K562 (cell line): ENCODE measurements at regions not wholly inside any gene's neighbourhood (a gene's known extent, or its start where the extent isn't known, plus 50 kb on each side); places are given as distances from the start of the nearest gene placed in this dataset.

ENCODE experiments used
- ATAC-seq: fragments of 200-7000 bp; cut with Tn5 transposase; 3 replicates; pipeline ENCODE4 v1.9.1; 2020; ENCODE audit warnings: moderate library complexity
- BruUV-seq: library from RNA; stranded (reverse); fragments of 400-500 nt; replicated peaks from 2 replicates; lab custom pipeline; 2021; lab: Mats Ljungman, UMichigan
- CTCF ChIA-PET: fragments of 300-600 bp; formaldehyde crosslinking; extraction: SDS; loops from one replicate; lab custom pipeline; 2021; ENCODE audit warnings: low intra/inter-chr PET ratio; lab: Yijun Ruan, JAX
- POLR2A ChIA-PET: fragments of 300-600, 350-650 bp; sonication (Branson Sonifier 250); formaldehyde crosslinking; extraction: SDS; loops from one replicate; lab custom pipeline; 2021; ENCODE audit warnings: antibody characterized with exemption, inconsistent platforms; lab: Yijun Ruan, JAX
- DNase-seq, 4 experiments: peaks; one replicate each; pipeline versions ENCODE4 v3.0.0 to v3.0.0-alpha.2; 2011 to 2018; ENCODE audit warnings: low spot score in 3 of 4, mixed read lengths in 3 of 4; ENCODE audit errors: extremely low read depth in 1 of 4
- FAIRE-seq: peaks from 2 replicates; lab custom pipeline; 2011; peaks lifted over from hg19 to GRCh38; lab: Jason Lieb, UNC
- H2AFZ ChIP-seq: 2 replicates; pipeline ENCODE4 v1.6.0; 2011; ENCODE audit warnings: low read depth, low read length, control low read depth, inconsistent platforms
- H3K27ac ChIP-seq: fragments of 200-600 bp; 3 replicates; pipeline ENCODE4 v1.8.0; 2011; ENCODE audit warnings: low read depth, mild to moderate bottlenecking, control low read depth, inconsistent platforms, low read length, moderate library complexity, mixed read lengths; ENCODE audit errors: extremely low read depth
- H3K27me3 ChIP-seq, 2 experiments: fragments of 300-600 bp in 1 of 2; 2 replicates in 1 of 2; 3 replicates in 1 of 2; pipeline versions ENCODE4 v1.6.0 to v1.8.0; 2011; ENCODE audit warnings: inconsistent platforms in 2 of 2, low read length in 2 of 2, mild to moderate bottlenecking in 1 of 2, mixed read lengths in 1 of 2, moderate library complexity in 1 of 2; ENCODE audit not compliant: control insufficient read depth in 2 of 2, insufficient read depth in 2 of 2
- H3K36me3 ChIP-seq: fragments of 300-600 bp; 3 replicates; pipeline ENCODE4 v1.8.0; 2011; ENCODE audit warnings: mild to moderate bottlenecking, low read length, inconsistent platforms; ENCODE audit not compliant: control insufficient read depth, insufficient read depth
- H3K4me1 ChIP-seq, 2 experiments: fragments of 200-600 bp in 1 of 2; replicated peaks in 1 of 2; 2 replicates in 1 of 2; 3 replicates in 1 of 2; pipeline versions ENCODE4 v1.5.1 to v1.8.0; 2011; ENCODE audit warnings: inconsistent platforms in 2 of 2, low read length in 2 of 2, mild to moderate bottlenecking in 1 of 2, mixed read lengths in 1 of 2, moderate library complexity in 1 of 2; ENCODE audit not compliant: control insufficient read depth in 2 of 2, insufficient read depth in 2 of 2
- H3K4me2 ChIP-seq: 2 replicates; pipeline ENCODE4 v1.6.1; 2011; ENCODE audit warnings: low read length, control low read depth, inconsistent platforms, mixed read lengths; ENCODE audit not compliant: insufficient read depth
- H3K4me3 ChIP-seq: fragments of 200-600 bp; sonication (generic), shearing (Covaris generic); 2 replicates; pipeline ENCODE4 v1.5.1; 2016; ENCODE audit warnings: control low read depth, inconsistent platforms
- H3K79me2 ChIP-seq: fragments of 200-600 bp; 3 replicates; pipeline ENCODE4 v1.8.0; 2011; ENCODE audit warnings: low read length, inconsistent platforms; ENCODE audit not compliant: control insufficient read depth, insufficient read depth
- H3K9ac ChIP-seq, 2 experiments: 2 replicates each; pipeline versions ENCODE4 v1.6.0 to v1.6.1; 2011; ENCODE audit warnings: low read depth in 2 of 2, low read length in 2 of 2, control low read depth in 1 of 2, inconsistent platforms in 1 of 2, mild to moderate bottlenecking in 1 of 2, mixed read lengths in 1 of 2; ENCODE audit not compliant: insufficient read depth in 1 of 2
- H3K9me1 ChIP-seq: one replicate; pipeline ENCODE4 v1.6.0; 2011; ENCODE audit warnings: inconsistent platforms, mild to moderate bottlenecking, low read length, moderate library complexity; ENCODE audit not compliant: control insufficient read depth, insufficient read depth
- H3K9me3 ChIP-seq: replicated peaks from 2 replicates; pipeline ENCODE4 v1.5.1; 2011; ENCODE audit warnings: low read depth, low read length, inconsistent platforms; ENCODE audit not compliant: control insufficient read depth, insufficient read depth
- H4K20me1 ChIP-seq: replicated peaks from 2 replicates; pipeline ENCODE4 v1.6.1; 2011; ENCODE audit warnings: low read length, inconsistent platforms, mixed read lengths; ENCODE audit not compliant: control insufficient read depth, insufficient read depth
- CBX2 ChIP-seq: fragments of 200-600 bp; sonication (generic); IDR thresholded peaks from one replicate; pipeline ENCODE4 v1.6.1; 2012; ENCODE audit warnings: mild to moderate bottlenecking, low read length, inconsistent platforms; ENCODE audit not compliant: insufficient read depth, poor library complexity, severe bottlenecking
- CBX8 ChIP-seq: fragments of 200-600 bp; sonication (generic); IDR thresholded peaks from 2 replicates; pipeline ENCODE4 v1.6.1; 2012; ENCODE audit warnings: borderline replicate concordance, mixed run types, low read depth, mild to moderate bottlenecking, moderate library complexity, mixed read lengths, low read length, control low read depth, inconsistent platforms; ENCODE audit not compliant: poor library complexity, severe bottlenecking; ENCODE audit errors: extremely low read depth
- CREBBP ChIP-seq: IDR thresholded peaks from one replicate; pipeline ENCODE4 v1.6.1; 2012; ENCODE audit warnings: low read depth, mild to moderate bottlenecking, control low read depth, inconsistent platforms, low read length
- DMBX1 ChIP-seq: fragments of 250-450 bp; sonication (Bioruptor Pico); IDR thresholded peaks from 2 replicates; pipeline ENCODE4 v1.8.0; 2022; ENCODE audit warnings: inconsistent platforms, mild to moderate bottlenecking, moderate library complexity, borderline replicate concordance
- EHMT2 ChIP-seq: fragments of 450-650 bp; IDR thresholded peaks from 2 replicates; pipeline ENCODE4 v1.6.1; 2018; ENCODE audit warnings: antibody characterized with exemption
- HDAC2 ChIP-seq: fragments of 450-650 bp; IDR thresholded peaks from 2 replicates; pipeline ENCODE4 v1.6.1; 2016; ENCODE audit warnings: mild to moderate bottlenecking
- KDM2B ChIP-seq: fragments of 250-450 bp; sonication (Bioruptor Pico); IDR thresholded peaks from 2 replicates; pipeline ENCODE4 v1.8.0; 2021; ENCODE audit warnings: mild to moderate bottlenecking, moderate library complexity
- MAFF ChIP-seq: IDR thresholded peaks from 2 replicates; pipeline ENCODE4 v1.6.1; 2012; ENCODE audit warnings: low read length, improper control_type of control experiment
- PHF20 ChIP-seq: fragments of 450-650 bp; IDR thresholded peaks from 2 replicates; pipeline ENCODE4 v1.6.1; 2018; ENCODE audit not compliant: partially characterized antibody
- SIN3A ChIP-seq, 2 experiments: fragments of 150-350 bp in 1 of 2; IDR thresholded peaks; 2 replicates each; pipeline ENCODE4 v1.6.1; 2011 to 2016; ENCODE audit warnings: borderline replicate concordance in 2 of 2, low read depth in 2 of 2, low read length in 2 of 2, mild to moderate bottlenecking in 2 of 2, moderate library complexity in 2 of 2; ENCODE audit not compliant: control insufficient read depth in 1 of 2
- SNIP1 ChIP-seq: fragments of 450-650 bp; IDR thresholded peaks from 2 replicates; pipeline ENCODE4 v1.7.1; 2017; ENCODE audit warnings: low read depth, mild to moderate bottlenecking
- SREBF2 ChIP-seq: sonication (generic); formaldehyde crosslinking; IDR thresholded peaks from 2 replicates; pipeline ENCODE4 v1.4.0; 2020; ENCODE audit warnings: mild to moderate bottlenecking, missing genetic modification reagents
- ZFP36 ChIP-seq: fragments of 150-350 bp; IDR thresholded peaks from 2 replicates; pipeline ENCODE4 v1.6.1; 2018; ENCODE audit warnings: low read length, low read depth; ENCODE audit not compliant: partially characterized antibody
- ZNF274 ChIP-seq: IDR thresholded peaks from 2 replicates; pipeline ENCODE4 v1.6.1; 2011; ENCODE audit warnings: low read depth, mild to moderate bottlenecking, low read length, moderate library complexity, borderline replicate concordance
- WGBS: fragments of 100-300 bp; shearing (Covaris generic); methylation state at CpG from one replicate; pipeline ENCODE4 v1.1.6; 2016; ENCODE audit warnings: low coverage, mixed read lengths; ENCODE audit not compliant: insufficient coverage; ENCODE audit errors: missing lambda C conversion rate; 5-methylcytosine and 5-hydroxymethylcytosine counted together
- in situ Hi-C: fragments of 300-500 bp; cut with MboI; formaldehyde crosslinking; loops from 4 replicates; pipeline ENCODE4 v1.15.0; 2018; ENCODE audit warnings: inconsistent platforms, mixed read lengths
- intact Hi-C: fragments of 100-400 bp; cut with micrococcal nuclease; formaldehyde crosslinking; loops from 2 replicates; pipeline ENCODE4 v1.14.2; 2022
- TF ChIP-seq, protein P1 (sequence below): sonication (generic); formaldehyde crosslinking; IDR thresholded peaks from 2 replicates; pipeline ENCODE4 v1.8.1; 2023; ENCODE audit warnings: mild to moderate bottlenecking, missing genetic modification reagents
- TF ChIP-seq, protein P2 (sequence below): sonication (generic); formaldehyde crosslinking; IDR thresholded peaks from 2 replicates; pipeline ENCODE4 v1.8.0; 2022; ENCODE audit warnings: mild to moderate bottlenecking, missing genetic modification reagents, borderline replicate concordance
- TF ChIP-seq, protein P3 (sequence below), 3 experiments: IDR thresholded peaks in 2 of 3; conservative IDR thresholded peaks in 1 of 3; 2 replicates each; pipeline ENCODE4 v1.5.1; 2011 to 2012; ENCODE audit warnings: low read length in 3 of 3, mild to moderate bottlenecking in 3 of 3, control low read depth in 2 of 3, improper control_type of control experiment in 1 of 3, inconsistent platforms in 1 of 3, low read depth in 1 of 3, mixed read lengths in 1 of 3, moderate library complexity in 1 of 3; ENCODE audit not compliant: insufficient read depth in 2 of 3

DNA sequence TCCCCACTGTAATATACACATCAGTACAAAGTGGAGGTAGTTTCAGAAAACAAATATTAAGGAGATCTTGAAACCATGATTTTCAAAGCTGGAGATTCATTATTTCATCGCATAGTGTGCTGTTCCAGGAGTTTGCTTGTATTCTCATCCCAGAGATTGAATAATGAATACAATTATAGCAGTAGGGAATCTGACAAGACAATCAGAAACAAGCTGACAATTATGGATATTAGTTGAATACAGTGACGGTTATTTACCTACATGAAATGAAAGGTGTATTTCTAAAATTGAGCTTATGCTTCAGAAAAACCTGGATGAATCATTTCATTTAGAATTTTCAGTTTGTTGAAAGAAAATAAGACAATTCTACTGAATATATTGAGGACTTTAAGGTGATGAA lies 2119.0 kb downstream of the MRPL39 start:
- Histone ChIP-seq H3K9ac (no peak overlapping the region), H3K4me3 (no peak overlapping the region), H3K9me3 (no peaks in the 10 kb centered on the region), H4K20me1 (no peaks in the 10 kb centered on the region), H3K9me1 (no peaks in the 10 kb centered on the region), H3K4me1 (no peaks in the 10 kb centered on the region), H3K27me3 (no peaks in the 10 kb centered on the region), H3K36me3 (no peaks in the 10 kb centered on the region), H3K4me2 (no peak overlapping the region), H2AFZ (no peak overlapping the region), H3K27ac (no peak overlapping the region), H3K79me2 (no peaks in the 10 kb centered on the region)
- intact Hi-C loops (no loop called here), in situ Hi-C loops (no loop called here)
- DNase-seq: no peak
- ChIA-PET CTCF (no interaction called here), POLR2A (no interaction called here)
- BruUV-seq: no TSS peak
- WGBS: 0% methylated on average over 2 of the region's 2 CpGs
- no peak for ATAC-seq
- no peak for FAIRE-seq
- TF ChIP-seq PHF20 (no peak), ZNF274 (no peak), KDM2B (CRISPR knock-in tag) (no peak), SREBF2 (CRISPR knock-in tag) (no peak), HDAC2 (no peak), SIN3A (IDR thresholded peaks at IDR 0.05; ENCODE audit: borderline replicate concordance in 2 of 2, control insufficient read depth in 1 of 2, low read depth in 2 of 2, low read length in 2 of 2) (no peak), CBX2 (no peak), CBX8 (no peak), ZFP36 (no peak), DMBX1 (CRISPR knock-in tag) (no peak), EHMT2 (no peak), MAFF (no peak), SNIP1 (no peak), CREBBP (no peak)
- TF ChIP-seq, protein P1, sequence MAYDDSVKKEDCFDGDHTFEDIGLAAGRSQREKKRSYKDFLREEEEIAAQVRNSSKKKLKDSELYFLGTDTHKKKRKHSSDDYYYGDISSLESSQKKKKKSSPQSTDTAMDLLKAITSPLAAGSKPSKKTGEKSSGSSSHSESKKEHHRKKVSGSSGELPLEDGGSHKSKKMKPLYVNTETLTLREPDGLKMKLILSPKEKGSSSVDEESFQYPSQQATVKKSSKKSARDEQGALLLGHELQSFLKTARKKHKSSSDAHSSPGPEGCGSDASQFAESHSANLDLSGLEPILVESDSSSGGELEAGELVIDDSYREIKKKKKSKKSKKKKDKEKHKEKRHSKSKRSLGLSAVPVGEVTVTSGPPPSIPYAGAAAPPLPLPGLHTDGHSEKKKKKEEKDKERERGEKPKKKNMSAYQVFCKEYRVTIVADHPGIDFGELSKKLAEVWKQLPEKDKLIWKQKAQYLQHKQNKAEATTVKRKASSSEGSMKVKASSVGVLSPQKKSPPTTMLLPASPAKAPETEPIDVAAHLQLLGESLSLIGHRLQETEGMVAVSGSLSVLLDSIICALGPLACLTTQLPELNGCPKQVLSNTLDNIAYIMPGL (CRISPR knock-in tag): no peak
- TF ChIP-seq, protein P2, sequence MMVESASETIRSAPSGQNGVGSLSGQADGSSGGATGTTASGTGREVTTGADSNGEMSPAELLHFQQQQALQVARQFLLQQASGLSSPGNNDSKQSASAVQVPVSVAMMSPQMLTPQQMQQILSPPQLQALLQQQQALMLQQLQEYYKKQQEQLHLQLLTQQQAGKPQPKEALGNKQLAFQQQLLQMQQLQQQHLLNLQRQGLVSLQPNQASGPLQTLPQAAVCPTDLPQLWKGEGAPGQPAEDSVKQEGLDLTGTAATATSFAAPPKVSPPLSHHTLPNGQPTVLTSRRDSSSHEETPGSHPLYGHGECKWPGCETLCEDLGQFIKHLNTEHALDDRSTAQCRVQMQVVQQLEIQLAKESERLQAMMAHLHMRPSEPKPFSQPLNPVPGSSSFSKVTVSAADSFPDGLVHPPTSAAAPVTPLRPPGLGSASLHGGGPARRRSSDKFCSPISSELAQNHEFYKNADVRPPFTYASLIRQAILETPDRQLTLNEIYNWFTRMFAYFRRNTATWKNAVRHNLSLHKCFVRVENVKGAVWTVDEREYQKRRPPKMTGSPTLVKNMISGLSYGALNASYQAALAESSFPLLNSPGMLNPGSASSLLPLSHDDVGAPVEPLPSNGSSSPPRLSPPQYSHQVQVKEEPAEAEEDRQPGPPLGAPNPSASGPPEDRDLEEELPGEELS (CRISPR knock-in tag): no peak
- TF ChIP-seq, protein P3, sequence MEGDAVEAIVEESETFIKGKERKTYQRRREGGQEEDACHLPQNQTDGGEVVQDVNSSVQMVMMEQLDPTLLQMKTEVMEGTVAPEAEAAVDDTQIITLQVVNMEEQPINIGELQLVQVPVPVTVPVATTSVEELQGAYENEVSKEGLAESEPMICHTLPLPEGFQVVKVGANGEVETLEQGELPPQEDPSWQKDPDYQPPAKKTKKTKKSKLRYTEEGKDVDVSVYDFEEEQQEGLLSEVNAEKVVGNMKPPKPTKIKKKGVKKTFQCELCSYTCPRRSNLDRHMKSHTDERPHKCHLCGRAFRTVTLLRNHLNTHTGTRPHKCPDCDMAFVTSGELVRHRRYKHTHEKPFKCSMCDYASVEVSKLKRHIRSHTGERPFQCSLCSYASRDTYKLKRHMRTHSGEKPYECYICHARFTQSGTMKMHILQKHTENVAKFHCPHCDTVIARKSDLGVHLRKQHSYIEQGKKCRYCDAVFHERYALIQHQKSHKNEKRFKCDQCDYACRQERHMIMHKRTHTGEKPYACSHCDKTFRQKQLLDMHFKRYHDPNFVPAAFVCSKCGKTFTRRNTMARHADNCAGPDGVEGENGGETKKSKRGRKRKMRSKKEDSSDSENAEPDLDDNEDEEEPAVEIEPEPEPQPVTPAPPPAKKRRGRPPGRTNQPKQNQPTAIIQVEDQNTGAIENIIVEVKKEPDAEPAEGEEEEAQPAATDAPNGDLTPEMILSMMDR (IDR thresholded peaks at IDR 0.05 in 2 of 3, conservative IDR thresholded peaks at IDR 0.05 in 1 of 3; ENCODE audit: insufficient read depth in 2 of 3, low read depth in 1 of 3, low read length in 3 of 3): no peak
